GM19035 (cell line): ENCODE measurements at regions not wholly inside any gene's neighbourhood (a gene's known extent, or its start where the extent isn't known, plus 50 kb on each side); places are given as distances from the start of the nearest gene placed in this dataset.

Experiments used
- ATAC-seq: cut with Tn5 transposase; IDR thresholded peaks from one replicate; pipeline ENCODE4 v1.9.1; 2021; ENCODE audit not compliant: unreplicated experiment

DNA sequence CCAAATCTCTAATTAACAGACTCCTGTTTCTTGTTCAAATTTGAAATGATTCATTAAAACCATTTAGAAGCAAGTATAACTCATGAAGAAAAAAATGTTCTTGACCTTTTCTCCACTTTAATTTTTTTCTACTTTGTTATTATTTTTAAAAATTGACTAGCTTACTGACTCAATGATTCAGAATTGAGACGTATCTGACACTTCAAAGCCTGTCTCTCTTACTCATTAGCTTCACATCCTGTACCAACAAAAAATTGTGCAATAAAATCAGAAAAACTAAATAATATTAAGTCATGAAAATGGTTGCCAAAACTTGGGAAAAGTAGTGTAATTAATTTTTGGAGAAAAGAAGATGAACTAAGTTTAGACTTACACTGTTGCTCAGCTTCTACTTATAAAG lies 331.2 kb downstream of the SLC16A7 start:
- ATAC-seq, result no peak

GRCh38 chr12:59928416-59928815 lies 332.6 kb downstream of the SLC16A7 start:
- no peak for ATAC-seq

DNA sequence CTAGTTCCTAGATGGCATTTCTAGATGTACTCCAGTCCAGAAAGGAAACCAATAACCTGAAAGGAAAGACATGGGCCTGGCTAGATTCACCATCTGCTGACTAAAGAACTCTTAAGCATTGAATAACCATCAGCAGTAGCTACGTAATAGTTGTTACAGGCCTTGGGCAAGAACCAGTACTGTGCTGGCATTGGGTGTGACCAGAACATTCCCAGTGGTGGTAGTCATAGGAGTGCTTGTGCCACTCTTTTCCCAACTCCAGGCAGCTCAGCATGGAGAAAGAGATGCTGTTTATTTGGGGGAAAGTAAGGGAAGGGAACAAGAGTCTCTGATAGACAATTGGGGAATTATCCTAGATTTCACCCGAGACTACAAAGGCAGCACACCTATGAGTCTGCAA lies 333.3 kb downstream of the SLC16A7 start:
- no peak for ATAC-seq

GRCh38 chr12:59934486-59934885 lies 338.7 kb downstream of the SLC16A7 start:
- no peak for ATAC-seq

DNA sequence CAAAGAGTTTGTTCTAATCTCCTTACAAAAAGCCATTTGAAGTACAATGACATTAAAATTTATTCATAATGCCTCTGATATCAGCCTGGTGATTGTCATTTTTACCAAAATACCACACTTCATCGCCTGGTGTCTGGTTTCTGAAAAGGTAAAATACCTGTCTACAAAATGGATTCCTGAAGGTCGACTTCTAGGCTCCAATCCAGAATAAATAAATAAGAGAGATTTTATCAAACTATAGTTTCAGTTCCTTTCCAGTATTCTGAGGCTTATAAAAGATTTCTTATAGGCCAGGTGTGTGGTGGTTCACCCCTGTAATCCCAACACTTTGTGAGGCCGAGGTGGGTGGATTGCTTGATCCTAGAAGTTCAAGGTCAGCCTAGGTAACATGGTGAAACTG lies 340.7 kb downstream of the SLC16A7 start:
- no peak for ATAC-seq

GRCh38 chr12:59937148-59937547 lies 341.3 kb downstream of the SLC16A7 start:
- no peak for ATAC-seq

- ATAC-seq, result no peak
These were observed 342.5 kb downstream of the SLC16A7 start for GRCh38 chr12:59938190-59938962.

- no peak for ATAC-seq
These were observed 345.0 kb downstream of the SLC16A7 start for GRCh38 chr12:59940631-59941342.

DNA sequence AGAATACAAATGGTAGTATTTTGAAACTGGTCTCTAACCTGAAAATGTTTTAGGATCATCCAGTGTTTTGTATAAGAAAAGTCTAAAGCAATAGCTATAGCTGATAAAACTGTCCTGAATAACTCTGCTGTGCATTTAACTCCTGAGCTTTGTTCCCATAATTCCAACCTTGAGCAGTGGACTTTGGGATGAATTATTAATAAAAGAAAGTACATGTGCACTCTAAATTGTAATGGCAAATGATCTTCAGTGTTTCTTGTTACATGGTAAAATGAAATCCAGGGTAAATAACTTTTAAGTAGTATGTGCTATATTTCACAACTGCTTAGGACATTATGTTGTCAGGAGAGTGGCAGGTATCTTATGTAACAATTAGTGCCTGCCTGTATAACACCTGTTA lies 345.6 kb downstream of the SLC16A7 start:
- no peak for ATAC-seq

- no peak for ATAC-seq
These were observed 348.3 kb downstream of the SLC16A7 start for GRCh38 chr12:59944177-59944576.

DNA sequence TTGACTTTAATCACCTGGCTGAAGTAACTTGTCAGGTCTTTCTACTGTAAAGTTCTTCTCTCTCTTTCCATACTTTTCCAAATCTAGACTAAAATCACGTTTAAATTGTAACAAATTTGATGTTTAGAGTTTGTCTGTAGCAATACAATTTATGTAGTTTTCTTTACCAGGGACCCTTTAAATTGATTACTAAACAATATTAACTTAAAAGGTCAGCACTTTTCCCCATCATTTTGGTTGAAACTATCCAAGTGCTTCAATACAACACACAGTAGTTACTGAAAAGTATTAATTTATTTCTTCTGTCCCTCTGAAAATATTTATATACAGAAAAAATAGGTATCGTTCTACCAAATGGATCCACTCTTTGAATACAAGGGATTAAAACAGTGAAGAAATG lies 350.8 kb downstream of the SLC16A7 start:
- ATAC-seq, result no peak

DNA sequence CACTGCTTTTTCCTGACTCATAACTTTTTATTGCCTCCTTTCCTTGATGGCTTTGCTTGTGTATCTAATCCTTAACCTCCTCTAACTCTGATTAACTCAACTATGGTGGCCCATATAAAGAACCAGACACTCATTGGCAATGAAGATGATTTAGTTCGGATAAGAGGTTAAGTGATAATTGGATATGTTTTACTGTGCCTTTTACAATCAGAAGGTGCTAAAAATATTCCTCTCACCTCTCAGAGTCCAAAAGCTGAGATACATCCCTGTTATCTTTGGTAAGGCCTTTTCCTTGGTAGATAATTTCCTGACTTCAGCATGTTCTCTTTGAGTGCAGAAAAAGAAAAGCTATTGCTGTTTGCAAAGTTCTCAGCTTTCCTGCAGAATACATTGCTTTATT lies 367.7 kb downstream of the SLC16A7 start:
- no peak for ATAC-seq

- ATAC-seq, result no peak
These were observed 377.1 kb downstream of the SLC16A7 start for GRCh38 chr12:59972905-59973304.

- no peak for ATAC-seq
These were observed 377.7 kb downstream of the SLC16A7 start for GRCh38 chr12:59973515-59973914.

GRCh38 chr12:59977779-59978178 lies 381.9 kb downstream of the SLC16A7 start:
- ATAC-seq, result no peak

GRCh38 chr12:59980476-59980875 lies 384.6 kb downstream of the SLC16A7 start:
- ATAC-seq, result no peak

GRCh38 chr12:59999291-59999690 lies 403.5 kb downstream of the SLC16A7 start:
- ATAC-seq, result no peak

DNA sequence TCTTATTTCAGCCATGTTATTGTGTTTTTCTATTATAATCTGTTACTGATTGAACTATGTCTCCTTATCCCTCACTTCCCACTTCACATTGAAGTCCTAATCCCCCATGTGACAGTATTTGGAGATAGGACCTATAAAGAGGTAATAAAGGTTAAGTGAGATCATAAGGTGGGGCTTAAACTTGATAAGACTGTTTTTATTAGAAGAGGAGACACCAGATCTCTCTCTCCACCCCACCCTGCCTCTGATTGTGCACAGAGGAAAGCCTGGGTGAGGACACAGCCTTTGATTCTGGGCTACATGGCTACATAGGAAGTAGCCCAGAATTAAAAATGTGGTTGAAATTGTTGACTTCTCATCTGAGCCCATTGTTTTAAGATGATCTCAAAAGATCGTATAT lies 414.7 kb downstream of the SLC16A7 start:
- no peak for ATAC-seq

DNA sequence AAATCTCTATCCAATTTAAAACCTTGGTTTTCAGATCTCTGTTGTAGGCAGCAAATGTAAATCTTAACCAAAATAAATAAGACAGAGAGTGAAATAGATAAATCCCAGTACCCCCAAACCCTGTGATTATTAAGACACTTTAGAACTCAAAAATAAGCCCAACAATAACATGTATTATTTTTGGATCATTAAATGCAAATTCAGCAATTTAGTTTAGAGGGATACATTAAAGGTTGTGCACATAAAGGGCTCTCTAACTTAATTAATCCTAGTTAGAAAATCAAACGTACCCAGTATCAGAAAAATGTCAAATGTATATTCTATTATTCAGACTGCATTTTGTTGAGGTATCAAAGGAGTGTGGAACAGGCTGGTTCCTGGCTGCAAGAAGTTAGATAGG lies 416.8 kb downstream of the SLC16A7 start:
- ATAC-seq, result no peak

DNA sequence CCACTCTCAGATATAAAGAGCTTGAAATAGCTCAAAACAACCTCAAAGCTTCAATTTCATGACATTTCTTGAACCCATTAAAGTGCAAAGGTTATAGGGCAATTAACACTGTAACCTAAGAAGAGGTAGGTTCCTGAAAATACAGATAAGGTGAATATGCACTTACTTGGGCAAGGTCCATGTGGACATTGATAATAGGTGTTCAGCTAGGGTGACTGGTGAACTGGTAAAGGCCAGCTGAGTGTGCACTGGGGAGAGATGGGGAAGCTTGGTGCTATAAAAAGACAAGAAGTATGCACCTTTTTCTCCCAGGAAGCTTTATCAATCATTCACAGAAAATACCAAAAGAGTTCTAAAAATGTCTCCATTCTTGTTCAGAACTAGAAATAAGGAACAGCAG lies 418.6 kb downstream of the SLC16A7 start:
- ATAC-seq, result no peak

GRCh38 chr12:60020068-60020467 lies 424.2 kb downstream of the SLC16A7 start:
- no peak for ATAC-seq

GRCh38 chr12:60021235-60021634 lies 425.4 kb downstream of the SLC16A7 start:
- ATAC-seq, result no peak

- no peak for ATAC-seq
These were observed 431.4 kb downstream of the SLC16A7 start for GRCh38 chr12:60027266-60027665.
